ENCODE measurements at regions not wholly inside any gene's neighbourhood (a gene's known extent, or its start where the extent isn't known, plus 50 kb on each side); places are given as distances from the start of the nearest gene placed in this dataset.

GRCh38 chr10:124346831-124347230, 71.9 kb downstream of the OAT start:
- Mint-ChIP-seq H3K36me3 (no peaks in the 10 kb centered on the region), H3K27me3 (peaks cover 0 to 9% (median 0%) of the 10 kb centered on the region in 3 donors), H3K27ac (no peak overlapping the region), H3K4me1 (peaks cover 2 to 3% (median 2%) of the 10 kb centered on the region in 3 donors), H3K4me3 (no peak overlapping the region), H3K9me3 (no peaks in the 10 kb centered on the region)
- ATAC-seq (ENCODE audit: low read depth in 2 of 2) (no peak), DNase-seq (no peak)

- ATAC-seq (ENCODE audit: low read depth in 2 of 2) = no peak
- Mint-ChIP-seq H3K4me3 (no peak overlapping the region), H3K36me3 (no peaks in the 10 kb centered on the region), H3K27me3 (peaks cover 0 to 4% (median 0%) of the 10 kb centered on the region in 3 donors), H3K4me1 (peaks cover 12 to 14% (median 13%) of the 10 kb centered on the region in 3 donors), H3K9me3 (no peaks in the 10 kb centered on the region), H3K27ac (peak overlapping the region in 2 of 6 donors; percentile 4 to 43)
- DNase-seq = no peak
Measured at GRCh38 chr10:124345521-124345920, 73.2 kb downstream of the OAT start.

GRCh38 chr10:124344931-124345330, 73.8 kb downstream of the OAT start:
- ATAC-seq (ENCODE audit: low read depth in 2 of 2) (no peak), DNase-seq (no peak)
- Mint-ChIP-seq H3K4me3 (no peak overlapping the region), H3K27ac (peak overlapping the region in 1 of 6 donors; percentile 4), H3K27me3 (peaks cover 0 to 3% (median 0%) of the 10 kb centered on the region in 3 donors), H3K36me3 (no peaks in the 10 kb centered on the region), H3K9me3 (no peaks in the 10 kb centered on the region), H3K4me1 (peaks cover 12 to 19% (median 18%) of the 10 kb centered on the region in 3 donors)

GRCh38 chr10:124344266-124344590, 74.5 kb downstream of the OAT start:
- ATAC-seq (ENCODE audit: low read depth in 2 of 2) (no peak), DNase-seq (no peak)
- H3K4me3 Mint-ChIP-seq = no peak overlapping the region
- H3K4me1 Mint-ChIP-seq = peaks cover 12 to 19% (median 18%) of the 10 kb centered on the region in 3 donors
- no peaks in the 10 kb centered on the region for H3K36me3 Mint-ChIP-seq
- H3K27ac Mint-ChIP-seq = no peak overlapping the region
- no peaks in the 10 kb centered on the region for H3K27me3 Mint-ChIP-seq
- no peaks in the 10 kb centered on the region for H3K9me3 Mint-ChIP-seq

GRCh38 chr10:124343351-124344265, 75.1 kb downstream of the OAT start:
- no peak for DNase-seq
- no peaks in the 10 kb centered on the region for H3K9me3 Mint-ChIP-seq
- peaks cover 12 to 19% (median 18%) of the 10 kb centered on the region in 3 donors for H3K4me1 Mint-ChIP-seq
- H3K4me3 Mint-ChIP-seq = no peak overlapping the region
- no peak overlapping the region for H3K27ac Mint-ChIP-seq
- no peaks in the 10 kb centered on the region for H3K36me3 Mint-ChIP-seq
- ATAC-seq (ENCODE audit: low read depth in 2 of 2) = no peak
- H3K27me3 Mint-ChIP-seq = no peaks in the 10 kb centered on the region

DNA sequence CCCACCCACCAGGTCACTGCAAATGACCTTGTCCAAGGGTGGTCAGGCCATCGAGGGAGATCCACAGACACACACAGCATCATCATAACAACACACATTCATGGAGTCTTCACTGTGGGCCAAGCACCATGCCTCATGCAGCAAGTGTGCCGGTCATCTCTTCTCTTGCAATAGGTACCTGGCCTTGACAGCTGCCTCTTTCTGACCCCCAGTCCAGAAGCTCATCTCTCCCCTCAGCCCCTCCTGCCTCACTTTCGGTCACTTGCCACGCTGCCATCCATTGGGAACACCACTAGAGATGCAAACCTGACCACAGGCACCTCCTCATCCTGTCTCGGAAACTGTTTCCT, 75.9 kb downstream of the OAT start:
- H3K27ac Mint-ChIP-seq = peak overlapping the region in 1 of 6 donors; percentile 0
- no peaks in the 10 kb centered on the region for H3K9me3 Mint-ChIP-seq
- peaks cover 12 to 19% (median 18%) of the 10 kb centered on the region in 3 donors for H3K4me1 Mint-ChIP-seq
- no peak overlapping the region for H3K4me3 Mint-ChIP-seq
- no peaks in the 10 kb centered on the region for H3K27me3 Mint-ChIP-seq
- DNase-seq (no peak), ATAC-seq (ENCODE audit: low read depth in 2 of 2) (no peak)
- H3K36me3 Mint-ChIP-seq = no peaks in the 10 kb centered on the region

- peak overlapping the region in 3 of 8 donors; percentile 15 to 56 (median 37) for H3K4me3 Mint-ChIP-seq
- H3K4me1 Mint-ChIP-seq = peaks cover 12 to 19% (median 18%) of the 10 kb centered on the region in 3 donors
- no peaks in the 10 kb centered on the region for H3K27me3 Mint-ChIP-seq
- peak overlapping the region in 1 of 6 donors; percentile 42 for H3K27ac Mint-ChIP-seq
- no peaks in the 10 kb centered on the region for H3K36me3 Mint-ChIP-seq
- ATAC-seq (ENCODE audit: low read depth in 2 of 2) = no peak
- no peak for DNase-seq
- H3K9me3 Mint-ChIP-seq = no peaks in the 10 kb centered on the region
Measured at GRCh38 chr10:124342136-124342820, 76.4 kb downstream of the OAT start.

GRCh38 chr10:124341768-124342135, 77.0 kb downstream of the OAT start:
- ATAC-seq (ENCODE audit: low read depth in 2 of 2) (no peak), DNase-seq (no peak)
- Mint-ChIP-seq H3K36me3 (no peaks in the 10 kb centered on the region), H3K27me3 (no peaks in the 10 kb centered on the region), H3K27ac (no peak overlapping the region), H3K9me3 (no peaks in the 10 kb centered on the region), H3K4me3 (peak overlapping the region in 2 of 8 donors; percentile 15 to 56), H3K4me1 (peaks cover 12 to 19% (median 18%) of the 10 kb centered on the region in 3 donors)

DNA sequence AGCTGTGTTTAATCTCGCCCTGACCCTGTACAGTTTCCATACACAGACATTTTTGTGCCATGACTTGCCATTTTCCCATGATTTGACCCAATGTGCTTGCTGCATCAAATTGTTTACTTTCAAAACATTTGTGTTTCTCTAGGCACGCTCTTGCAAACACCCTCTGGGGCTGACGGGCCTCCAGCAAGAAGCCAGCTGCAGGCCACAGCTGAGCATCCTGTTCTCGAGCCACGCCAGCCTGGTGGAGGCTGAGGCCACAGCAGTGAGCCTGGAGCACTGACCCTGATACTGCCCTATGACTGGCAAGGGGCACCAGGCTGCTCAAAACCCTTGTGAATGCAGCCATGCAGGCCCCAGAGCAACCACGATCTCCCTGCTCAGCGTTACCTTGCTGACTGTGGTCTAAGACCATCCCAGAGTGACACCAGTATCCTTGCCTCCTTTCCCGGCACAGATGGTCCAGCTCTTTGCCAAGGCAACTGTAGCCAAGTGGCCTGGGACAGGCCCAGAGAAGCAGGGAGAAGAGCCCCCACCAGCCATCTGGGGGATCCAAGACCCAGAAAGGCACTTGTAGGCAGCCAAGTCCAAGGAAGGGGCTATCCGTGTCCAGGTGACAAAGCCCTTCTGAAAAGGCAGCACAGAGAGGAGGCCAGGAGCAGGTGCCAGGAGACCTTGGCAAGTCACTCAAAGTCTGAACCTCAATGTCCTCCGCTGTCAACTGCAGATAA, 78.5 kb downstream of the OAT start:
- peak overlapping the region in 1 of 8 donors; percentile 71 for H3K4me3 Mint-ChIP-seq
- H3K36me3 Mint-ChIP-seq = no peaks in the 10 kb centered on the region
- DNase-seq = no peak
- no peak overlapping the region for H3K27ac Mint-ChIP-seq
- peaks cover 12 to 19% (median 18%) of the 10 kb centered on the region in 3 donors for H3K4me1 Mint-ChIP-seq
- H3K27me3 Mint-ChIP-seq = no peaks in the 10 kb centered on the region
- no peak for ATAC-seq (ENCODE audit: low read depth in 2 of 2)
- H3K9me3 Mint-ChIP-seq = peaks cover 0 to 9% (median 0%) of the 10 kb centered on the region in 7 donors

GRCh38 chr10:124339119-124340032, 79.3 kb downstream of the OAT start:
- ATAC-seq (ENCODE audit: low read depth in 2 of 2) (no peak), DNase-seq (no peak)
- peaks cover 0 to 13% (median 0%) of the 10 kb centered on the region in 7 donors for H3K9me3 Mint-ChIP-seq
- no peaks in the 10 kb centered on the region for H3K27me3 Mint-ChIP-seq
- H3K36me3 Mint-ChIP-seq = no peaks in the 10 kb centered on the region
- peak overlapping the region in 1 of 8 donors; percentile 7 for H3K4me3 Mint-ChIP-seq
- peaks cover 12 to 19% (median 18%) of the 10 kb centered on the region in 3 donors for H3K4me1 Mint-ChIP-seq
- no peak overlapping the region for H3K27ac Mint-ChIP-seq

DNA sequence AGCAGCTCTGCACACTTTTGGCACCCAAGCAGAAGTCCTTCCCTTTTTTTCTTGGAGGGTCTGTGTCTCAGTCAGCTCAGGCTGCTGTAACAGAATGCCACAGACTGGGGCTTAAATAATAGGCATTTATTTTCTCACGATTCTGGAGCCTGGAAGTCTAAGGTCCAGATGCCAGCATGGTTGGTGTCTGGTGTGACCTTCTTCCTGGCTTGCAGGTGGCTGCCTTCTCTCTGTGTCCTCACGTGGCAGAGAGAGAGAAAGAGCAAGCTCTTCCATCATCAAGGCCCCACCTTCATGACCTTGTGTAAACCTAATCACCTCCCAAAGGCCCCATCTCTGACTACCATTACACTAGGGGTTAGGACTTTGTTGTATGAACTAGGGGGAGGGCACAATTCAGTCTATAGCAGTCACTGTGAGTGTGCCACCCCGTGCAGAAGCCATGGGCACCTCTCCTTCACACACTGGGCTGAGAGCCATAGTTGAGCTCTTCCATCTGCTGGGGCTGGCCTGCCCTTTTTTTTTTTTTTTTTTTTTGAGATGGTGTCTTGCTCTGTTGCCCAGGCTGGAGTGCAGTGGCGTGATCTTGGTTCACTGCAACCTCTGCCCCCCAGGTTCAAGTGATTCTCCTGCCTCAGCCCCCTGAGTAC, 80.3 kb downstream of the OAT start:
- Mint-ChIP-seq H3K27me3 (no peaks in the 10 kb centered on the region), H3K36me3 (no peaks in the 10 kb centered on the region), H3K9me3 (peaks cover 0 to 21% (median 2%) of the 10 kb centered on the region in 7 donors), H3K4me3 (no peak overlapping the region), H3K4me1 (peaks cover 12 to 19% (median 18%) of the 10 kb centered on the region in 3 donors), H3K27ac (peak overlapping the region in 1 of 6 donors; percentile 9)
- DNase-seq = no peak
- ATAC-seq (ENCODE audit: low read depth in 2 of 2) = no peak

DNA sequence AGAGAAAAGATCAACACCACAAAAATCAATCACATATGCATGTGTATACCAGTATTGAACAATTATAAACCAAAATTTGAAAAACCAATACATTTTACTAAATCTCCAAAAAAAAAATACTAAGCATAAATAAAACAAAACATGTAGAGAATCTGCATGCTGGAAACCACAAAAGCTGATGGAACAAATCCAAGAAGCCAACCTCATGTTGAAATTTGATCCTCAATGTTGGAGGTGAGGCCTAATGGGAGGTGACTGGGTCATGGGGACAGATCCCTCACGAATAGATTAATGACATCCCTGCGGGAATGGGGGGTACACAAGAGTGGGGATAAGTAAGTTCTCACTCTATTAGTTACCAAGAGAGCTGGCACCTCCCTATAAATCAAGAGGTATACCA, 82.5 kb downstream of the OAT start:
- Mint-ChIP-seq H3K27ac (no peak overlapping the region), H3K27me3 (peaks cover 0 to 8% (median 5%) of the 10 kb centered on the region in 3 donors), H3K9me3 (peaks cover 9 to 36% (median 13%) of the 10 kb centered on the region in 7 donors)

More for the DNA sequence above, 82.5 kb downstream of the OAT start:
- Mint-ChIP-seq H3K4me1 (peaks cover 5 to 11% (median 11%) of the 10 kb centered on the region in 3 donors), H3K4me3 (no peak overlapping the region), H3K36me3 (peaks cover 9 to 12% of the 10 kb centered on the region in 2 donors)
- ATAC-seq (ENCODE audit: low read depth in 2 of 2) (no peak), DNase-seq (no peak)

All from naive B cell (primary cell).